GM18867 (cell line): ENCODE measurements at regions not wholly inside any gene's neighbourhood (a gene's known extent, or its start where the extent isn't known, plus 50 kb on each side); places are given as distances from the start of the nearest gene placed in this dataset.
"Not testable (repeated sequence)": the region's sequence is repeated elsewhere in the genome, so short reads cannot be mapped to it uniquely, and the experiment has no call there.

ENCODE experiments used
- ATAC-seq: cut with Tn5 transposase; IDR thresholded peaks from one replicate; pipeline ENCODE4 v1.9.1; 2021; ENCODE audit warnings: mild to moderate bottlenecking, moderate library complexity; ENCODE audit not compliant: unreplicated experiment

DNA sequence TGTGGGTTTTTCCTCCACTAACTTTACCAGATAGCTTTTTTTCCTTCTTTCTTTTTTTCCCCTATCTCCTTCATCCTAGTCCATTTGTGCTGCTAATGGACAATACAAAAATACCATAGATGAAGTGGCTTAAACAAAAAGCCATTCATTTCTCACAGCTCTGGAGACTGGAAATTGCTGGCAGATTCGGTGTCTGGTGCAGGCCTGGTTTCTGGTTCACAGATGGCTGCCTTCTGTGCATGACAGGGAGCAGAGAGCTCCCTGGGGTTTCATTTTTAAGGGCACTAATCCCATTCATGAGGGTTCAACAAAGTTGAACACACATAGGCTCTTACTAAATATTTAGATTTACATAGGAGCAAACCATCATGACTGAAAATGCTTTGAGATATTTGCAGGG lies 467.4 kb downstream of the TYW1 start:
- no peak for ATAC-seq

DNA sequence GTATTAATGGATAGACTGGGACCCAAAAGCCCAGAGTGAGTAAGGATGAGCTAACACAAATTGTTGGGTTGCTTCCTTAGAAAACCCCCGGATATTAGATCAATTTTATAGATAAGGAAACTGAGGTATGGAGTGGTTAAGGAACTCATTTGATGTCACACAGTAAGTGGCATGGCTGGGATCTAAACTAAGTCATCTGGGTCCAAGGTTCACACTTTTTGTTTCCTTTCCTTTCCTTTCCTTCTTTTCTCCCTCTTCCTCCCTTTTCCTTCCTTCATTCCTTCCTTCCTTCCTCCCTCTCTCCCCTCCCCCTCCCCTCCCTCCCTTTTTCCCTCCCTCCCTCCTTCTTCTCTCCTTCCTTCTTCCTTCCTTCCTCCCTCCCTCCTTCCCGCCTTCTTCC lies 469.5 kb downstream of the TYW1 start:
- no peak for ATAC-seq

DNA sequence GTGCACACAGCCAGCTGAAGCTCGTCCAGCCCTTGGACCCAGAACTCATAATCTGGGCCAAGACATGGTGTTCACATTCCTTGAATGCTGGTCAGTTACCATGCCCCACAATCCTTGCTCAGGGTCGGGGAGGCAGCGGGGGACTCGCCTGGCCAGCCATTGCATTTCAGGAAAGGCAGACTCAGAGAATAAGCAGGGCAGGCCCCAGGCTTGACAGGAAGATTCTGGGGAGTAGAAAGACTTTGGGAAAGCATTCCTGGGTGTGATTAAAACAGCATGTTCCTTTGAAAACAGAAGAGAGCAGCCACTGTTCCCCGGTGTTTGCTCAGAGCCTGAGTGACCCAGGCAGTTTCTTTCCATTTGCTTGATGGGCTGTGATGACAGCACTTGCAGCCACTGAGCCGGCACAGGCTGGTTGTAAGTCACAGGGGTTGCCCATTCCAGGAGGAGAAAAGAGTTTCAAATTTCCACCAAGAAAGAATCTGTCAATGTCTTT lies 473.7 kb downstream of the TYW1 start:
- ATAC-seq, result no peak

GRCh38 chr7:67475293-67475692 lies 478.7 kb downstream of the TYW1 start:
- no peak for ATAC-seq

DNA sequence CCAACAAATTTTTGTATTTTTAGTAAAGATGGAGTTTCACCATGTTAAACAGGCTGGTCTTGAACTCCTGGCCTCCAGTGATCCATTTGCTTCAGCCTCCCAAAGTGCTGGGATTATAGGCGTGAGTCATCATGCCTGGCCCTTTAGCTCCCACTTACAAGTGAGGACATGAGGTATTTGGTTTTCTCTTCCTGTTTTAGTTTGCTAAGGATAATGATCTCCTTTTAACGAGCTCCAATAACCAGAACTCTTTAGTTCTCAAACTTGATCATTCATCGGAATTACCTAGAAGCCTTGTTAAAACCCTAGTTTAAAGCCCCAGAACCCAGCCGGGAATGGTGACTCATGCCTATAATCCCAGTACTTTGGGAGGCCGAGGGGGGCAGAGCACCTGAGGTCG lies 481.4 kb downstream of the TYW1 start:
- no peak for ATAC-seq

DNA sequence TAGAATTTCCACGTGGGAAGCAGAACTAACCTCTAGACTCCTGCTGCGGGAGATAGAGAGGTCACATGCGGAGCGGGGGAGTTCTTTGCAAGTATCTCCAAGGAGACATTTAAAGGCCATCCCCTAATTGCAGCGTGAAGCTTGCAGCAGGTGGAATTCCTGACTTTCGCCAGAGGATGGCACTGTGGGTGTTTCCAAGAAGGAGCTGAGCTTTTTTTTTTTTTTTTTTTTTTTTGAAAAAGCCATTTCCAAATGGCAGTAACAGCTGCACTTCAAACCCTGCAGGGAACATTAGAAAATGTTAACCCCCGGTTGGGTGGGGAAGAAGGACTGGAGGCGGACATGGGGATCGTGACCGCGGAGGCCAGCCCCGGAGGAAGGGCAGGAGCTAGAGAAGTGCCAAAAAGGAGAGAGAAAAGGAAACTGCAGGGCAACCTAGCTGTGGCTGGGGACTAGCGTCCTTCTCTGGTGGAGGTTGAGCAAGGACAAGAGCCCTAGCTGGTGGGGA lies 487.7 kb downstream of the TYW1 start:
- no peak for ATAC-seq

- no peak for ATAC-seq
Measured at GRCh38 chr7:67486401-67486800, 489.8 kb downstream of the TYW1 start.

- no peak for ATAC-seq
Measured at GRCh38 chr7:67487316-67487715, 490.7 kb downstream of the TYW1 start.

GRCh38 chr7:67489881-67490280 lies 493.2 kb downstream of the TYW1 start:
- ATAC-seq, result no peak

- no peak for ATAC-seq
Measured at GRCh38 chr7:67493366-67493765, 496.7 kb downstream of the TYW1 start.

DNA sequence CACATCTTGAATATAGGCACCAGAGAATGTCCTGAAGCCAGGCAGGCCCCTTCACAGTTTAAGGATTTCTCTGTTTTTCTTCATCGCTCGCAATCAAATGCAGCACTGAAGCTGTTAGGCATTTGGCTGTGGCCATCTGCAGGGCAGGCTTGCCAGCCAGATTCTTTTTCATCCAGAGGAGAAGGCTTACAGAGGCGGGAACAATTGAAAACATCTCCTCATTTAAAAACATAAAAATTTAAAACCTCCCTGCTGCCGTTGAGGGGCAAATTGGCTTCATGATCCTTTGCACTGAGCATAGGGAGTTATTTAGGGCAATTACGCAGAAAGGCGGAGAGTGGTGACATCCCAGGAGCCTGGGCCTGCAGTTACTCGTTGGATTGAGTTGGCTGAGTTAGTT lies 500.0 kb downstream of the TYW1 start:
- ATAC-seq, result no peak

DNA sequence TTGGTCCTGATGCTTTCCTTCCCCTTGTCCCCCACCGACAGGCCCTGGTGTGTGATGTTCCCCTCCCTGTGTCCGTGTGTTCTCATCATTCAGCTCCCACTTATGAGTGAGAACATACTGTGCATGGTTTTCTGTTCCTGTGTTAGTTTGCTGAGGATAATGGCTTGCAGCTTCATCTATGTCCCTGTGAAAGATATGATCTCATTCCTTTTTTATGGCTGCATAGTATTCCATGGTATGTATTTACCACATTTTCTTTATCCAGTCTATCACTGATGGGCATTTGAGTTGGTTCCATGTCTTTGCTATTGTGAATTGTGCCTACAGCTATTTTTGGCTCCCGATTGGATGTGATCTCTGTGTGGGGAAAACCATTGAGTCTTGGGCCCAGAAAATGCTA lies 501.3 kb downstream of the TYW1 start:
- not testable (repeated sequence) for ATAC-seq

GRCh38 chr7:67502929-67503328 lies 506.3 kb downstream of the TYW1 start:
- no peak for ATAC-seq

GRCh38 chr7:67505449-67505848 lies 508.8 kb downstream of the TYW1 start:
- no peak for ATAC-seq

- no peak for ATAC-seq
Measured at GRCh38 chr7:67512481-67512880, 515.8 kb downstream of the TYW1 start.

DNA sequence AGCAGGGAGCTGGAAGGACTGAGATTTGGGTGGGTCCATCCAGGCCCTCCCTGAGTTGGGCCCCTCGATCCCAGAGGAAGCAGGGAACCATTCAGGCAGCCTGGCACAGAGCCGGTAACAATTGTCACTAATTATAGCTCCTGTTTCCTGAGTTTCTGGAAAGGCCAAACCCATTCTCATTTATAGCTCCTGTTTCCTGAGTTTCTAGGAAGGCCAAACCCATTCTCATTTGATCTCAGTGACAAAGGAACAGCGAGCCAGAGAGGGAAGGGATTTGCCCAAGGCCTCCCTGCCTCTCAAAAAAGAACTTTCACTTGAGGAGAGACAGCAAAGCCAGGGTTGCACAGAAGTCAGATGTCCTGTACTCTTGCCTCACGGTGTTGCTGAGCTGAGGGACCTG lies 521.9 kb downstream of the TYW1 start:
- no peak for ATAC-seq

DNA sequence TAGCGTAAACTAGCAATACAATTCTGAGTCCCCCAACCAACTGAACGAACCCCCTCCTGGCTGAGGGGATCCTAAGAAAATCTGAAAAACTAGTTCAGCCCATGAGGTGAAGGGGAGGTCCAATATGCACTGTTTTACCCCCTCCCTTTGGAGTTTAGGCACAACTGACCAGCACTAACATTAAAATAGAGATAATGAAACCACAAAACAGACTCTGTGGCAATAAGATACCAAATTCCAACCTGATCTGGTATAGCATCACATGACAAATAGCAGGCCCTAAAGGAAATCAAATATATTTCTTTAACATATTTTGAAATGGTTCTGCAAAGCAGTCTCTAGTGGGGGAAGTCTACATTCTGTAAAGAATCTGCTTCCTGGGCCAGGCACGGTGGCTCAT lies 522.5 kb downstream of the TYW1 start:
- ATAC-seq, result no peak

GRCh38 chr7:67522504-67522903 lies 525.9 kb downstream of the TYW1 start:
- ATAC-seq, result no peak

DNA sequence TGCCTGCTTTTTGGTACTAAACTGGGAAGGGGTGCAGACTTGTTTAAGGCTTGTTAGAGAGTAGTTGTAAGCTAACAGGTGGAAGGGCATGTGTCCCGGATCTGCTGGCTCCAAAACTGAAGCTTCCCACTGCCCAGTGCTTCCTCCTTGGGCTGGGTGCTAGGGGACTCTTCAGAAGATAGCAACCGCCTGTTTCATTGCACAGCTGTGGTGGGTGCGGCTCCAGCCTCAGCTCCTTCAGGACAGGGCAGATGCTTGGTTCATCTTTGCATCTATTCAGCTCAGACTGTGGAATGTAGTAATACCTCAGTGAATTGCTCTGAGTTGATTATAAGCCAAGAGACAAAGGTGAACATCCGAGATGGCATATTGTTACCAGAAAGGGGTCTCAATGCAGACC lies 527.1 kb downstream of the TYW1 start:
- ATAC-seq, result no peak

DNA sequence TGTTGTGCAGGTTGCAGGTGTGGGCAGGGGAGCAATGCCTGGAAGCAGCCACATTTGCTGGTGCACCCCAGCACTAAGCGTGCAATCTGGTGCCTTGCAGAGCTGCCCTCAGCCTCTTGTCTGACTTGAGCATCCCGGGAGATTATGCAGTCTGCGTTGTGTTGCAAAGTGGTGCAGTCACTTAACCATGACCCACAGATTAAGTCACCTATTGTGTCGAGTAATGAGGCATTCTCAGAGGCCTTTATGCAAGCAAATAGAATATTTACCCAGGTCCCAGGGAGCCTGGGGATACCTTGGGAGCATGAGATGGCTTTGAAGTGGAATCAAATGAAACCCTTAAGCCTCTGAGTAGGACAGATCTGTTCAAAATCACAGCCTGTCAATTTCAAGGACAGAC lies 529.0 kb downstream of the TYW1 start:
- ATAC-seq, result no peak

GRCh38 chr7:67535241-67535989 lies 538.8 kb downstream of the TYW1 start:
- ATAC-seq, result no peak

DNA sequence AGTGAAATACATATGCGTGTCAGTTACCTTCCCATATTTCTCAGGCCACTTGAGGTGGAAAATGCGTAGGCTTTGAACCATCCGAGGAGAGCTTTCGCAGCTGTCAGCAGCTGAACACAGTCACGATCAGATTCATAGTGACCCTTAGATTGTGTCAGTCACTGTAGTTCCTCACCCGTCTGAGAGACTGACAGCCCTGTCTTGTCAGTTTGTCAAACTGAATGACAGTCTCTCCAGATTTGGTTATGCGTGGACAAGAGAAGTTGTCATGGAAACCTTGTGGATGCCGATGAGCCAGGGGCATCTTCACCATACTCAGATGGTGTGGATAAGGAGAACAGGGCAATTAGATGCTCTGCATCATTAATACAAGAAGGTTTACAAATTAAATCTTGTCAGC lies 546.3 kb downstream of the TYW1 start:
- ATAC-seq, result no peak
